OCI-LY1 (cell line): ENCODE measurements at regions not wholly inside any gene's neighbourhood (a gene's known extent, or its start where the extent isn't known, plus 50 kb on each side); places are given as distances from the start of the nearest gene placed in this dataset.
"Not testable (repeated sequence)": the region's sequence is repeated elsewhere in the genome, so short reads cannot be mapped to it uniquely, and the experiment has no call there.

Experiments used
- H2AFZ ChIP-seq: fragments of 200-600 bp; sonication (generic), shearing (Covaris generic); 2 replicates; pipeline ENCODE4 v1.6.0; 2014; ENCODE audit warnings: antibody characterized with exemption, mild to moderate bottlenecking, low read length
- H3F3A ChIP-seq: fragments of 200-600 bp; sonication (generic), shearing (Covaris generic); 2 replicates; pipeline ENCODE4 v1.6.0; 2014; ENCODE audit warnings: mild to moderate bottlenecking, antibody characterized with exemption, low read length, moderate library complexity; ENCODE audit not compliant: insufficient read depth
- H3K27ac ChIP-seq: fragments of 200-600 bp; sonication (generic); 2 replicates; pipeline ENCODE4 v1.5.1; 2014; ENCODE audit warnings: low read length, mixed run types, mild to moderate bottlenecking, low read depth; ENCODE audit not compliant: poor library complexity, severe bottlenecking
- H3K27me3 ChIP-seq: fragments of 200-600 bp; sonication (generic); 2 replicates; pipeline ENCODE4 v1.6.0; 2014; ENCODE audit warnings: antibody characterized with exemption, mild to moderate bottlenecking, low read length, moderate library complexity; ENCODE audit not compliant: insufficient read depth
- H3K36me3 ChIP-seq: fragments of 200-600 bp; sonication (generic); 2 replicates; pipeline ENCODE4 v1.6.1; 2014; ENCODE audit warnings: mild to moderate bottlenecking, antibody characterized with exemption, low read length, moderate library complexity, mixed read lengths; ENCODE audit not compliant: insufficient read depth
- H3K4me1 ChIP-seq: fragments of 200-600 bp; sonication (generic); 2 replicates; pipeline ENCODE4 v1.5.1; 2014; ENCODE audit warnings: mild to moderate bottlenecking, low read length, moderate library complexity; ENCODE audit not compliant: insufficient read depth, severe bottlenecking
- H3K4me2 ChIP-seq: fragments of 200-600 bp; sonication (generic), shearing (Covaris generic); 2 replicates; pipeline ENCODE4 v1.6.1; 2014; ENCODE audit warnings: low read length
- H3K4me3 ChIP-seq: fragments of 200-600 bp; sonication (generic); 2 replicates; pipeline ENCODE4 v1.5.1; 2014; ENCODE audit warnings: low read length, low read depth, mild to moderate bottlenecking, mixed read lengths; ENCODE audit not compliant: poor library complexity, severe bottlenecking
- H3K79me2 ChIP-seq: fragments of 200-600 bp; shearing (Covaris generic); 2 replicates; pipeline ENCODE4 v1.6.1; 2016; ENCODE audit warnings: mixed run types, low read length, mixed read lengths; ENCODE audit not compliant: insufficient read depth
- H3K9ac ChIP-seq: fragments of 200-600 bp; sonication (generic), shearing (Covaris generic); 2 replicates; pipeline ENCODE4 v1.6.1; 2014; ENCODE audit warnings: mild to moderate bottlenecking, low read length, mixed read lengths
- H3K9me2 ChIP-seq: fragments of 200-600 bp; sonication (generic), shearing (Covaris generic); 2 replicates; pipeline ENCODE4 v1.6.1; 2014; ENCODE audit warnings: low read depth, mild to moderate bottlenecking, low read length, mixed read lengths
- H3K9me3 ChIP-seq: fragments of 200-600 bp; shearing (Covaris generic); 2 replicates; pipeline ENCODE4 v1.6.1; 2014; ENCODE audit warnings: low read length, mixed read lengths
- H4K20me1 ChIP-seq: fragments of 200-600 bp; sonication (generic), shearing (Covaris generic); 2 replicates; pipeline ENCODE4 v1.6.0; 2016; ENCODE audit warnings: mild to moderate bottlenecking, low read length; ENCODE audit not compliant: insufficient read depth
- EZH2 ChIP-seq: fragments of 200-600 bp; sonication (generic), shearing (Covaris generic); IDR thresholded peaks from 2 replicates; pipeline ENCODE4 v1.8.0; 2017; ENCODE audit warnings: borderline replicate concordance, mixed run types, mild to moderate bottlenecking, antibody characterized with exemption, low read length, moderate library complexity, mixed read lengths
- TF ChIP-seq, protein P1 (sequence below): fragments of 200-600 bp; sonication (generic), shearing (Covaris generic); IDR thresholded peaks from 2 replicates; pipeline ENCODE4 v1.5.1; 2017; ENCODE audit warnings: mild to moderate bottlenecking, antibody characterized with exemption, low read length, moderate library complexity, mixed read lengths

DNA sequence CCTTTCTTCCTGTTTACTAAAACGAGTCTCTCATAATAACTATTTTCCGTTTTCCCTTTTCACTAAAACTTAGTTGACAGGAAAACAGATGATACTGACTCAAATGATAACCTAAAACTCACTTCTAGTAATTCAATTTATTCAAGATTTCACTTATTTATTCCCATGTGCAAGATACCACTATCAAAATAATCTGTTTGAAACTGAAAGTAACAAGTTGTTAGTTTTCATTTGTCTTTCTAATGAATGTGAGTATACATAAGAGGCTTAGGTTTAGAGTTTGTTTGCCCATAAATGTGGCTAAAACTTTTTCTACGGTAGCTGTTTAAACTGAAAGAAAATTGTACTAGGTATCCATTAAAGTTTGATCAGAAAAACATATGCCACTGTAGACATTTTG, 314.9 kb upstream of the STEAP1 start:
- H3K36me3 ChIP-seq: no peaks in the 10 kb centered on the region
- no peak overlapping the region for H3K4me2 ChIP-seq
- H3K4me1 ChIP-seq: no peaks in the 10 kb centered on the region
- no peaks in the 10 kb centered on the region for H4K20me1 ChIP-seq
- H3K27ac ChIP-seq: no peak overlapping the region
- H3F3A ChIP-seq: no peaks in the 10 kb centered on the region
- no peaks in the 10 kb centered on the region for H3K79me2 ChIP-seq
- TF ChIP-seq EZH2: no peak
- no peak overlapping the region for H3K4me3 ChIP-seq
- H3K9me2 ChIP-seq: no peaks in the 10 kb centered on the region
- 0 out of 2 replicates have a peak overlapping the region, but pooled peaks have one; percentile 30 for H2AFZ ChIP-seq
- H3K9me3 ChIP-seq: no peaks in the 10 kb centered on the region
- no peak overlapping the region for H3K9ac ChIP-seq
- H3K27me3 ChIP-seq: no peaks in the 10 kb centered on the region

DNA sequence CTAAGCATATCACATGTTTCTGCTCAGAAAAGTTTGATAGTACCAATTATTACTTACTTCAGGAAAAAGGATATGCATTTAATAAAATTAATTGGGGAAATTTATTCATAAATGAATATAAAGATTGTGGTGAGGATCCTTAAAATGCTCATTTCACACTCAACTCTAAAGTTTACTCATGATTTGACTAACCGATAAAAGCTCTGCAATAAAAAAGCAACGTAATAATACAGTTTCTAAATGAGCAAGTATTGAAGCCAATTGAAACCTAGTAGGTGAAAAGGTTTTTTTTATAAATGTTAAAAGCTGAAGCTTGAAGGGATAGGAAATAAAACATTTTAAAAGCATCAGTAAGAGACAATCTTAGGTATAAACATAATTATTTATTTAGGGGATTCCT, 308.3 kb upstream of the STEAP1 start:
- TF ChIP-seq, protein P1, sequence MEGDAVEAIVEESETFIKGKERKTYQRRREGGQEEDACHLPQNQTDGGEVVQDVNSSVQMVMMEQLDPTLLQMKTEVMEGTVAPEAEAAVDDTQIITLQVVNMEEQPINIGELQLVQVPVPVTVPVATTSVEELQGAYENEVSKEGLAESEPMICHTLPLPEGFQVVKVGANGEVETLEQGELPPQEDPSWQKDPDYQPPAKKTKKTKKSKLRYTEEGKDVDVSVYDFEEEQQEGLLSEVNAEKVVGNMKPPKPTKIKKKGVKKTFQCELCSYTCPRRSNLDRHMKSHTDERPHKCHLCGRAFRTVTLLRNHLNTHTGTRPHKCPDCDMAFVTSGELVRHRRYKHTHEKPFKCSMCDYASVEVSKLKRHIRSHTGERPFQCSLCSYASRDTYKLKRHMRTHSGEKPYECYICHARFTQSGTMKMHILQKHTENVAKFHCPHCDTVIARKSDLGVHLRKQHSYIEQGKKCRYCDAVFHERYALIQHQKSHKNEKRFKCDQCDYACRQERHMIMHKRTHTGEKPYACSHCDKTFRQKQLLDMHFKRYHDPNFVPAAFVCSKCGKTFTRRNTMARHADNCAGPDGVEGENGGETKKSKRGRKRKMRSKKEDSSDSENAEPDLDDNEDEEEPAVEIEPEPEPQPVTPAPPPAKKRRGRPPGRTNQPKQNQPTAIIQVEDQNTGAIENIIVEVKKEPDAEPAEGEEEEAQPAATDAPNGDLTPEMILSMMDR: no peak
- no peak for TF ChIP-seq EZH2
- no peaks in the 10 kb centered on the region for H3K9me3 ChIP-seq
- H3F3A ChIP-seq: no peaks in the 10 kb centered on the region
- no peaks in the 10 kb centered on the region for H3K9me2 ChIP-seq
- no peak overlapping the region for H3K4me2 ChIP-seq
- no peaks in the 10 kb centered on the region for H3K36me3 ChIP-seq
- 0 out of 2 replicates have a peak, but pooled peaks cover 2% of the 10 kb centered on the region for H4K20me1 ChIP-seq
- no peak overlapping the region for H3K9ac ChIP-seq
- no peaks in the 10 kb centered on the region for H3K4me1 ChIP-seq
- H3K27me3 ChIP-seq: no peaks in the 10 kb centered on the region
- no peak overlapping the region for H2AFZ ChIP-seq
- no peak overlapping the region for H3K4me3 ChIP-seq
- no peaks in the 10 kb centered on the region for H3K79me2 ChIP-seq
- no peak overlapping the region for H3K27ac ChIP-seq

DNA sequence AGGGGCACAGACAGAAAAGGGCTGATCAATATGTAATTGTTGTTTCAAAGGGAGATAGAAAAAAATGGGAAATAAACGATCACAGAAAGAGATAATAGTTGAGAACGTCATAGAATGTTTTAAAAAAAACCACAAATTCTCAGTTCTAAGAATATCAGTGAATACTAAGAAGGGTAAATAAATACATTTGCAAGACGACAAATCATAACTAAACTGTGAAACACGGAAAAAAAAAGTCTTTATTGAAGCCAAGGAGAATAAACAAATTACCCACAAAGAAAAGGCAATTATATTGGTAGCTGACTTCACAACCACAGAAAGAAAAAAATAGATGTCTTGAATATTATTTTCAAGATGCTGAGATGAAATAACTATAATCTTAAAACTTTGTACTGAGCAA, 305.2 kb upstream of the STEAP1 start:
- no peaks in the 10 kb centered on the region for H3F3A ChIP-seq
- no peak overlapping the region for H3K27ac ChIP-seq
- 0 out of 2 replicates have a peak, but pooled peaks cover 2% of the 10 kb centered on the region for H4K20me1 ChIP-seq
- H3K4me3 ChIP-seq: no peak overlapping the region
- no peaks in the 10 kb centered on the region for H3K27me3 ChIP-seq
- TF ChIP-seq, protein P1: no peak
- no peak for TF ChIP-seq EZH2
- H3K9ac ChIP-seq: no peak overlapping the region
- H3K79me2 ChIP-seq: no peaks in the 10 kb centered on the region
- no peak overlapping the region for H2AFZ ChIP-seq
- H3K36me3 ChIP-seq: no peaks in the 10 kb centered on the region
- H3K9me3 ChIP-seq: no peaks in the 10 kb centered on the region
- no peaks in the 10 kb centered on the region for H3K4me1 ChIP-seq
- H3K9me2 ChIP-seq: no peaks in the 10 kb centered on the region
- no peak overlapping the region for H3K4me2 ChIP-seq

GRCh38 chr7:89857053-89857452, 297.2 kb upstream of the STEAP1 start:
- not testable (repeated sequence) for H3K4me2 ChIP-seq, H3K36me3 ChIP-seq, H3K27ac ChIP-seq, H3K4me3 ChIP-seq, H3K79me2 ChIP-seq, H4K20me1 ChIP-seq, H3K9ac ChIP-seq, H3K27me3 ChIP-seq, H2AFZ ChIP-seq, H3F3A ChIP-seq, H3K9me3 ChIP-seq, H3K4me1 ChIP-seq, H3K9me2 ChIP-seq
